ENCODE measurements at regions not wholly inside any gene's neighbourhood (a gene's known extent, or its start where the extent isn't known, plus 50 kb on each side); places are given as distances from the start of the nearest gene placed in this dataset.

DNA sequence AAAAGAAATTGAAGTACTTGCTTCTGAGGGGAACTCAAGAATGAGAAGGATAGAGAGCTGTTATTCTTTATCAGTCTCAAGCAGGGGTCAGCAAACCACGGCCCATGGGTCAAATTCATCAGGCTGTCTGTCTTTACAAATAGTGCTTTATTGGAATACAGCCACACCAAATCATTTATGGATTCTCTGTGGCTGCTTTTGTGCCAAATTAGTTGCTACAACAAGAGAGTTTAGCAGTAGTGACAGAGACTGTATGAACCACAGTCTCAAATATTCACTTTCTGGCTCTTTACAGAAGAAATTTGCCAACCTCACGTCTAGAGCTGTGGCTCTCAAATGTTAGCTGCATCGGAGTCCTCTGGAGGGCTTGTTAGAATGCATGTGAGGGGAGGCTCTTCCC, 258.0 kb upstream of the RARB start:
- Mint-ChIP-seq H3K4me3 (ENCODE audit: low read depth, unreplicated experiment) (no peak overlapping the region), H3K4me1 (ENCODE audit: low read depth, unreplicated experiment) (no peaks in the 10 kb centered on the region), H3K36me3 (ENCODE audit: insufficient read depth, unreplicated experiment) (no peaks in the 10 kb centered on the region), H3K27ac (ENCODE audit: unreplicated experiment) (no peak overlapping the region), H3K9me3 (ENCODE audit: low read depth, unreplicated experiment) (peaks cover 3% of the 10 kb centered on the region), H3K27me3 (ENCODE audit: unreplicated experiment) (no peaks in the 10 kb centered on the region)
- CTCF ChIA-PET, result no interaction called here
- DNase-seq, result no peak
- TF ChIP-seq, protein P1, sequence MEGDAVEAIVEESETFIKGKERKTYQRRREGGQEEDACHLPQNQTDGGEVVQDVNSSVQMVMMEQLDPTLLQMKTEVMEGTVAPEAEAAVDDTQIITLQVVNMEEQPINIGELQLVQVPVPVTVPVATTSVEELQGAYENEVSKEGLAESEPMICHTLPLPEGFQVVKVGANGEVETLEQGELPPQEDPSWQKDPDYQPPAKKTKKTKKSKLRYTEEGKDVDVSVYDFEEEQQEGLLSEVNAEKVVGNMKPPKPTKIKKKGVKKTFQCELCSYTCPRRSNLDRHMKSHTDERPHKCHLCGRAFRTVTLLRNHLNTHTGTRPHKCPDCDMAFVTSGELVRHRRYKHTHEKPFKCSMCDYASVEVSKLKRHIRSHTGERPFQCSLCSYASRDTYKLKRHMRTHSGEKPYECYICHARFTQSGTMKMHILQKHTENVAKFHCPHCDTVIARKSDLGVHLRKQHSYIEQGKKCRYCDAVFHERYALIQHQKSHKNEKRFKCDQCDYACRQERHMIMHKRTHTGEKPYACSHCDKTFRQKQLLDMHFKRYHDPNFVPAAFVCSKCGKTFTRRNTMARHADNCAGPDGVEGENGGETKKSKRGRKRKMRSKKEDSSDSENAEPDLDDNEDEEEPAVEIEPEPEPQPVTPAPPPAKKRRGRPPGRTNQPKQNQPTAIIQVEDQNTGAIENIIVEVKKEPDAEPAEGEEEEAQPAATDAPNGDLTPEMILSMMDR (IDR thresholded peaks at IDR 0.05; ENCODE audit: unreplicated experiment), result no peak
- BruUV-seq (replicated peaks), result no TSS peak
- intact Hi-C loops (cut with micrococcal nuclease; ENCODE audit: unreplicated experiment), result no loop called here

DNA sequence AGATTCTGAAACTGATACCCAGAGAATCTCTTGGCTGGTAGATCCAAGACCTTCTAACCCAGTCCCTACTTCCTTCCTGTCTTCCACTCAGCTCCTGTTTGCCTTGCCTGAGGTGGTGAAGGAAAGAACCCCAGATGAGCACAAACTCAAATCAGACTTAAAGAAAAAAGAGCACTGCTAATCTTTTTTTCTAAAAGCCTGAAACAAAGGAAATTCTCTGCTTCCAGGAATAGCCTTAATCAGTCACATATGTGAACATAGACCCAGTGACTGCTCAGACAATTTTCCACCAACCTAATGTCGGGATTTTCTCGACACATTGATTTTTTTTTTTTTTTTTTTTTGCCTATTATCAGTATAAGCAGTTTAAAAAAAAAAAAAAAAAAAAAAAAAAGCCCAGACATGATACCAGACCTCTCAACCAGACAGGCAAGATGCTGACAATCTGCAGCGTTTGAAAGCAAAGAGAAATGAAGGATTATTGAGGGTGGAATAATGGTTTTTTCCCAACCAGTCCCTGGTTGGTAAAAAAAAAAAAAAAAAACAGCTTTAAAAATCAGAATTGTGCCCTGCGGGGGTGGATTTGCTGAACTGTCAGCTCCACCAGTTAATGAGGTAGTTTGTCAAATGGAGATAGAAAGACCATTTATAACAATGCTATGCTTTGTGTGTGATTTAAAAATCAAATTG, 256.8 kb upstream of the RARB start:
- Mint-ChIP-seq H3K9me3 (ENCODE audit: low read depth, unreplicated experiment) (peaks cover 3% of the 10 kb centered on the region), H3K36me3 (ENCODE audit: insufficient read depth, unreplicated experiment) (no peaks in the 10 kb centered on the region), H3K27ac (ENCODE audit: unreplicated experiment) (no peak overlapping the region), H3K27me3 (ENCODE audit: unreplicated experiment) (no peaks in the 10 kb centered on the region), H3K4me3 (ENCODE audit: low read depth, unreplicated experiment) (no peak overlapping the region), H3K4me1 (ENCODE audit: low read depth, unreplicated experiment) (no peaks in the 10 kb centered on the region)
- no peak for DNase-seq
- TF ChIP-seq, protein P1 (IDR thresholded peaks at IDR 0.05; ENCODE audit: unreplicated experiment), result no peak
- CTCF ChIA-PET, result interaction anchor here (0.7 kb wide), 1 partner anchor 1976 kb away, joined by 3 read pairs; no protein-coding TSS in a partner anchor
- intact Hi-C loops (cut with micrococcal nuclease; ENCODE audit: unreplicated experiment), result no loop called here
- no TSS peak for BruUV-seq (replicated peaks)

DNA sequence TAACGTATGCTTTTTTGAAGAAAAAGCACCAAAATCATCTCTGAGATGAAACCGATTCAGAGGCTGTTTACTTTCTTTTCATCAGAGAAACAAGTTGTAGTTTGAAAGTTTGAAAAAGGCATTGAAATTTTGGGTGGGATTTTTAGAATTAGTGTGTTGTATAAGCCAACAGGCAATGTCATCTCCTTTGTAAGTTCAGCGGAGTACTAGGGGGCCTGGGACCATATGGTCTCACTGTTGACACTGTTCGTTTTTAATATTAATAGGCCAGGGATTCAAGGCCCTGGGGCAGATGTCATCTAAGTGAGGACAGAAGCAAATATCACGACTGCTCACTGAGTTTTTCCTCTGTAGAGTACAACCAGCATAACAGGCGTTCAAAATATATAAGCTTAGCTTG, 256.2 kb upstream of the RARB start:
- Mint-ChIP-seq H3K27me3 (ENCODE audit: unreplicated experiment) (no peaks in the 10 kb centered on the region), H3K27ac (ENCODE audit: unreplicated experiment) (no peak overlapping the region), H3K36me3 (ENCODE audit: insufficient read depth, unreplicated experiment) (no peaks in the 10 kb centered on the region), H3K4me1 (ENCODE audit: low read depth, unreplicated experiment) (no peaks in the 10 kb centered on the region), H3K4me3 (ENCODE audit: low read depth, unreplicated experiment) (no peak overlapping the region), H3K9me3 (ENCODE audit: low read depth, unreplicated experiment) (peaks cover 3% of the 10 kb centered on the region)
- CTCF ChIA-PET, result interaction anchor here (0.7 kb wide), 1 partner anchor 1977 kb away, joined by 3 read pairs; no protein-coding TSS in a partner anchor
- no TSS peak for BruUV-seq (replicated peaks)
- intact Hi-C loops (cut with micrococcal nuclease; ENCODE audit: unreplicated experiment), result no loop called here
- TF ChIP-seq, protein P1 (IDR thresholded peaks at IDR 0.05; ENCODE audit: unreplicated experiment), result no peak
- no peak for DNase-seq

DNA sequence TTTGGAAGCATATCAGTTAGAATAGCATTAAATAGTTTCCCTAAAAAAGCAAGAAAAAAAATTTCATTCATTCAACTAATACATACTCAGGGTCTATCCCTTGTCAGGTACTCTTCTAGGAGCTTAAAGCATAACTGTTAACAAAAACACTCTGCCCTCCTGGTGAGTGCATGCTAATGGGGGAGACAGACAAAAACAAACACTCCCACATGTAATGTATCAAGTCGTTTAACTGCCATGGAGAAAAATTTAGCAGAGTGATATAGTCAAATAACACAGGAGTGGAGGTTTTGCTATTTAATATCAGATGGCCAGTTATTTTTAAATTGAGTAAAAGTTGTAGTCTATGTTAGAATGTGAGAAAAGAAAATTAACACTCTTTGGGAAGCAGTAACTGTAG, 254.5 kb upstream of the RARB start:
- Mint-ChIP-seq H3K36me3 (ENCODE audit: insufficient read depth, unreplicated experiment) (no peaks in the 10 kb centered on the region), H3K27me3 (ENCODE audit: unreplicated experiment) (no peaks in the 10 kb centered on the region), H3K4me3 (ENCODE audit: low read depth, unreplicated experiment) (no peak overlapping the region), H3K27ac (ENCODE audit: unreplicated experiment) (no peak overlapping the region), H3K4me1 (ENCODE audit: low read depth, unreplicated experiment) (no peaks in the 10 kb centered on the region), H3K9me3 (ENCODE audit: low read depth, unreplicated experiment) (peaks cover under 1% of the 10 kb centered on the region)
- intact Hi-C loops (cut with micrococcal nuclease; ENCODE audit: unreplicated experiment), result no loop called here
- CTCF ChIA-PET, result no interaction called here
- no TSS peak for BruUV-seq (replicated peaks)
- TF ChIP-seq, protein P1 (IDR thresholded peaks at IDR 0.05; ENCODE audit: unreplicated experiment), result no peak
- no peak for DNase-seq

All from Calu3 (cell line).